ENCODE measurements at regions not wholly inside any gene's neighbourhood (a gene's known extent, or its start where the extent isn't known, plus 50 kb on each side); places are given as distances from the start of the nearest gene placed in this dataset.

DNA sequence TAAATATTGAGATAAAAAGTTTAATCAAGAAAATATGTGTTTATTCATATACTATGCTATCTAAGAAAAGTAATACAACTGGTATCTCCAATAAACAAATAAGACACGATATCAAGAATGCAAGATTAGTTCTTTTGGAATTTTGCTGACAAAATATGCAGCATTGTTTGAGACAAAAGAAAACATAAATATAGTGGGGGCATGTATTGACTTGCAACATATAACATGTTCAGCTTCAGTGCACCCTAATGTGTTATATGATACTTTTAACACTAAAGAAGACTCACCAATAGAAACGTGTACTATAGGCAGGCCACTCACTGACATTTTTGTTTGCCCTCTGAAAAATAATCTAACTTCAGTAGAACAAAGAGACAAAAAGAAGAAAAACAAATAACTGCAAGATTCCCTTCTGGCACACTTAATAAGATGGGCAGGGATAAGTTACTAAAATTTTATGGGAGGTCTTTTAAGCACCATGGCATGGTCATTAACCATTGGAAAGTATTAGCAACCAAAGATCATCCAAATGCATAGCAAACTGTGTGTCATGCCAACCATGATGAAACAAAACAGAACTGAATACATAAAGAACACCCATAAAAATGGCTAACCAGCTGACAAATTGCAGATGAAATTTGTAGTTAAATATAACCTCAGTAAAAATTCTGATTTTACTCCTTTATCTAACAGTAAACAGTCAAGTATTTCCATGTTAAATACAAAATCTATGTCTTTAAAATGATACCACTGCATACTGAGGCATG lies 447.9 kb upstream of the FAM241A start:
- TF ChIP-seq TEAD4 (IDR thresholded peaks at IDR 0.05) (no peak), FOXM1 (IDR thresholded peaks at IDR 0.05; ENCODE audit: borderline replicate concordance, low read depth) (no peak), ZBTB7A (IDR thresholded peaks at IDR 0.05; ENCODE audit: low read depth) (no peak), EP300 (IDR thresholded peaks at IDR 0.05; ENCODE audit: borderline replicate concordance) (no peak), EGR1 (IDR thresholded peaks at IDR 0.05) (no peak), TAF1 (IDR thresholded peaks at IDR 0.05; ENCODE audit: low read depth) (no peak), YY1 (IDR thresholded peaks at IDR 0.05; ENCODE audit: low read depth) (no peak), NFIC (IDR thresholded peaks at IDR 0.05) (no peak)
- TF ChIP-seq, protein P1, sequence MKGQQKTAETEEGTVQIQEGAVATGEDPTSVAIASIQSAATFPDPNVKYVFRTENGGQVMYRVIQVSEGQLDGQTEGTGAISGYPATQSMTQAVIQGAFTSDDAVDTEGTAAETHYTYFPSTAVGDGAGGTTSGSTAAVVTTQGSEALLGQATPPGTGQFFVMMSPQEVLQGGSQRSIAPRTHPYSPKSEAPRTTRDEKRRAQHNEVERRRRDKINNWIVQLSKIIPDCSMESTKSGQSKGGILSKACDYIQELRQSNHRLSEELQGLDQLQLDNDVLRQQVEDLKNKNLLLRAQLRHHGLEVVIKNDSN (IDR thresholded peaks at IDR 0.05), result no peak

DNA sequence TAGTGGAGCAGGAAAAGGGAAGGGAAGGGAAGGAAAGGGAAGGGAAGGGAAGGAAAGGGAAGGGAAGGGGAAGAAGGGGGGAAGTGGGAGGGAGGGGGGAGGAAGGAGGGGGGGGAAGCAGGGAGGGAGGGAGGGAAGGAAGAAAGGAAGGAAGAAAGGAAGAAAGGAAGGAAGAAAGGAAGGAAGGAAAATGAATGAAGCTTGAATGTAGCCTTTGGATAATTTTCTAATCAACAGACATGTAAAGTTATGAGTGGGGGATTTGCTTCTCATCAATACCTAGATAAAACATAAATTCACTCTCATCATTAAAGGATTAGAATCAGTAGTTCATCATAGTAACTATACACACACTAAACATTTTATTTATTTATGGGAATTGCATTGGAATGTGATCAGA lies 446.9 kb upstream of the FAM241A start:
- TF ChIP-seq TEAD4 (IDR thresholded peaks at IDR 0.05), result no peak
- TF ChIP-seq EP300 (IDR thresholded peaks at IDR 0.05; ENCODE audit: borderline replicate concordance), result no peak
- no peak for TF ChIP-seq ZBTB7A (IDR thresholded peaks at IDR 0.05; ENCODE audit: low read depth)
- TF ChIP-seq CREB1 (IDR thresholded peaks at IDR 0.05; ENCODE audit: low read depth), result no peak

GRCh38 chr4:111699165-111699564 lies 446.1 kb upstream of the FAM241A start:
- TF ChIP-seq CREB1 (IDR thresholded peaks at IDR 0.05; ENCODE audit: low read depth), result no peak
- TF ChIP-seq FOXM1 (IDR thresholded peaks at IDR 0.05; ENCODE audit: borderline replicate concordance, low read depth), result no peak
- no peak for TF ChIP-seq ZBTB7A (IDR thresholded peaks at IDR 0.05; ENCODE audit: low read depth)
- TF ChIP-seq YY1 (IDR thresholded peaks at IDR 0.05; ENCODE audit: low read depth), result no peak
- TF ChIP-seq TCF12 (IDR thresholded peaks at IDR 0.05; ENCODE audit: low read depth), result no peak
- TF ChIP-seq, protein P2, sequence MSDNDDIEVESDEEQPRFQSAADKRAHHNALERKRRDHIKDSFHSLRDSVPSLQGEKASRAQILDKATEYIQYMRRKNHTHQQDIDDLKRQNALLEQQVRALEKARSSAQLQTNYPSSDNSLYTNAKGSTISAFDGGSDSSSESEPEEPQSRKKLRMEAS (IDR thresholded peaks at IDR 0.05), result no peak
- TF ChIP-seq, protein P1 (IDR thresholded peaks at IDR 0.05), result no peak
- TF ChIP-seq EGR1 (IDR thresholded peaks at IDR 0.05), result no peak
- TF ChIP-seq RAD21 (IDR thresholded peaks at IDR 0.05; ENCODE audit: low read depth), result no peak
- TF ChIP-seq TAF1 (IDR thresholded peaks at IDR 0.05; ENCODE audit: low read depth), result no peak
- no peak for TF ChIP-seq NFIC (IDR thresholded peaks at IDR 0.05)
- no peak for TF ChIP-seq CEBPB (IDR thresholded peaks at IDR 0.05)
- TF ChIP-seq, protein P3, sequence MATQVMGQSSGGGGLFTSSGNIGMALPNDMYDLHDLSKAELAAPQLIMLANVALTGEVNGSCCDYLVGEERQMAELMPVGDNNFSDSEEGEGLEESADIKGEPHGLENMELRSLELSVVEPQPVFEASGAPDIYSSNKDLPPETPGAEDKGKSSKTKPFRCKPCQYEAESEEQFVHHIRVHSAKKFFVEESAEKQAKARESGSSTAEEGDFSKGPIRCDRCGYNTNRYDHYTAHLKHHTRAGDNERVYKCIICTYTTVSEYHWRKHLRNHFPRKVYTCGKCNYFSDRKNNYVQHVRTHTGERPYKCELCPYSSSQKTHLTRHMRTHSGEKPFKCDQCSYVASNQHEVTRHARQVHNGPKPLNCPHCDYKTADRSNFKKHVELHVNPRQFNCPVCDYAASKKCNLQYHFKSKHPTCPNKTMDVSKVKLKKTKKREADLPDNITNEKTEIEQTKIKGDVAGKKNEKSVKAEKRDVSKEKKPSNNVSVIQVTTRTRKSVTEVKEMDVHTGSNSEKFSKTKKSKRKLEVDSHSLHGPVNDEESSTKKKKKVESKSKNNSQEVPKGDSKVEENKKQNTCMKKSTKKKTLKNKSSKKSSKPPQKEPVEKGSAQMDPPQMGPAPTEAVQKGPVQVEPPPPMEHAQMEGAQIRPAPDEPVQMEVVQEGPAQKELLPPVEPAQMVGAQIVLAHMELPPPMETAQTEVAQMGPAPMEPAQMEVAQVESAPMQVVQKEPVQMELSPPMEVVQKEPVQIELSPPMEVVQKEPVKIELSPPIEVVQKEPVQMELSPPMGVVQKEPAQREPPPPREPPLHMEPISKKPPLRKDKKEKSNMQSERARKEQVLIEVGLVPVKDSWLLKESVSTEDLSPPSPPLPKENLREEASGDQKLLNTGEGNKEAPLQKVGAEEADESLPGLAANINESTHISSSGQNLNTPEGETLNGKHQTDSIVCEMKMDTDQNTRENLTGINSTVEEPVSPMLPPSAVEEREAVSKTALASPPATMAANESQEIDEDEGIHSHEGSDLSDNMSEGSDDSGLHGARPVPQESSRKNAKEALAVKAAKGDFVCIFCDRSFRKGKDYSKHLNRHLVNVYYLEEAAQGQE (IDR thresholded peaks at IDR 0.05; ENCODE audit: low read depth), result no peak
- no peak for TF ChIP-seq TEAD4 (IDR thresholded peaks at IDR 0.05)
- TF ChIP-seq EP300 (IDR thresholded peaks at IDR 0.05; ENCODE audit: borderline replicate concordance), result no peak

DNA sequence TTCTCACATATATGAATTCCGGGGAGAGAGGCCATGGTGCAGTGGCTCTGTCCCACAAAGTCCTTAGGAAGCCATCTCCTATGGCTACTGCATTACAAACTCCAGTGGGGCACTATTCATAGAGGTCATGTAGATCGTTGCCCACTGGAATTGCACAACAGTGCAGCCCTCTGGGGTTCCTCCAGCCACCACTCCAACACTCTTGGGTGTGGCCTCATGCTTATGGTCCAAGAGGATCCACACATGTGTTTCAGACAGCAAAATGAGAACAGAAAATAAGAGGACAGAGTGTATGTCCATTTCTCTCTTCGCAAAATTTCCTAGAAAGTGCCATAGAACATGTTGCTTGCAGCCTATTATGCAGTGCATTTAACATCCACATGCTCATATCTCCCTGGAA lies 444.2 kb upstream of the FAM241A start:
- TF ChIP-seq CEBPB (IDR thresholded peaks at IDR 0.05) (no peak), NFIC (IDR thresholded peaks at IDR 0.05) (no peak), RAD21 (IDR thresholded peaks at IDR 0.05; ENCODE audit: low read depth) (no peak), TAF1 (IDR thresholded peaks at IDR 0.05; ENCODE audit: low read depth) (no peak), EGR1 (IDR thresholded peaks at IDR 0.05) (no peak), FOXM1 (IDR thresholded peaks at IDR 0.05; ENCODE audit: borderline replicate concordance, low read depth) (no peak), CREB1 (IDR thresholded peaks at IDR 0.05; ENCODE audit: low read depth) (no peak), EP300 (IDR thresholded peaks at IDR 0.05; ENCODE audit: borderline replicate concordance) (no peak), TEAD4 (IDR thresholded peaks at IDR 0.05) (no peak), TCF12 (IDR thresholded peaks at IDR 0.05; ENCODE audit: low read depth) (no peak), YY1 (IDR thresholded peaks at IDR 0.05; ENCODE audit: low read depth) (no peak), ZBTB7A (IDR thresholded peaks at IDR 0.05; ENCODE audit: low read depth) (no peak)
- TF ChIP-seq, protein P1 (IDR thresholded peaks at IDR 0.05), result no peak
- TF ChIP-seq, protein P2 (IDR thresholded peaks at IDR 0.05), result no peak
- TF ChIP-seq, protein P3 (IDR thresholded peaks at IDR 0.05; ENCODE audit: low read depth), result no peak

GRCh38 chr4:111707491-111707890 lies 437.8 kb upstream of the FAM241A start:
- TF ChIP-seq CREB1 (IDR thresholded peaks at IDR 0.05; ENCODE audit: low read depth) (no peak), YY1 (IDR thresholded peaks at IDR 0.05; ENCODE audit: low read depth) (no peak), EGR1 (IDR thresholded peaks at IDR 0.05) (no peak), ZBTB7A (IDR thresholded peaks at IDR 0.05; ENCODE audit: low read depth) (no peak)

Data from Ishikawa (cell line).